GM10266 (cell line): ENCODE measurements at regions not wholly inside any gene's neighbourhood (a gene's known extent, or its start where the extent isn't known, plus 50 kb on each side); places are given as distances from the start of the nearest gene placed in this dataset.
"Not testable (repeated sequence)": the region's sequence is repeated elsewhere in the genome, so short reads cannot be mapped to it uniquely, and the experiment has no call there.

ENCODE experiments used
- DNase-seq: peaks from one replicate; pipeline ENCODE4 v3.0.0; 2012; ENCODE audit errors: extremely low spot score
- CTCF ChIP-seq: IDR thresholded peaks from 2 replicates; pipeline ENCODE4 v1.5.1; 2012; ENCODE audit warnings: mild to moderate bottlenecking, low read depth; ENCODE audit not compliant: control insufficient read depth, insufficient read depth; ENCODE audit errors: missing control alignments

- TF ChIP-seq CTCF: no peak
- no peak for DNase-seq
Measured at GRCh38 chr2:187877391-187877790, 323.2 kb upstream of the TFPI start.

GRCh38 chr2:187878112-187878511 is 323.9 kb upstream of the TFPI start:
- DNase-seq: no peak
- TF ChIP-seq CTCF: no peak

- DNase-seq: no peak
Measured at GRCh38 chr2:187879491-187879890, 325.3 kb upstream of the TFPI start.

GRCh38 chr2:187884003-187884402 is 329.8 kb upstream of the TFPI start:
- DNase-seq: no peak
- TF ChIP-seq CTCF: no peak

More at GRCh38 chr2:187879491-187879890, 325.3 kb upstream of the TFPI start:
- no peak for TF ChIP-seq CTCF

GRCh38 chr2:187890690-187891089 is 336.5 kb upstream of the TFPI start:
- TF ChIP-seq CTCF: no peak
- DNase-seq: no peak

- no peak for TF ChIP-seq CTCF
- no peak for DNase-seq
Measured at GRCh38 chr2:187900021-187900420, 345.8 kb upstream of the TFPI start.

- no peak for DNase-seq
- TF ChIP-seq CTCF: no peak
Measured at GRCh38 chr2:187906021-187906420, 351.8 kb upstream of the TFPI start.

GRCh38 chr2:187910922-187911321 is 356.7 kb upstream of the TFPI start:
- not testable (repeated sequence) for DNase-seq
